Smooth muscle cell (in vitro differentiated cells): ENCODE measurements at regions not wholly inside any gene's neighbourhood (a gene's known extent, or its start where the extent isn't known, plus 50 kb on each side); places are given as distances from the start of the nearest gene placed in this dataset.

Source experiments
- DNase-seq: peaks from one replicate; lab custom pipeline; 2025; ENCODE audit not compliant: unreplicated experiment; lab: John Stamatoyannopoulos, UW
- H2AFZ ChIP-seq: fragments of 200-600 bp; sonication (generic); 2 replicates; pipeline ENCODE4 v1.6.0; 2016; ENCODE audit warnings: antibody characterized with exemption, low read depth, mild to moderate bottlenecking
- H3F3A ChIP-seq: fragments of 200-600 bp; sonication (generic); 2 replicates; pipeline ENCODE4 v1.6.0; 2017; ENCODE audit warnings: antibody characterized with exemption, low read depth
- H3K27ac ChIP-seq: fragments of 200-600 bp; sonication (generic); 2 replicates; pipeline ENCODE4 v1.5.1; 2016; ENCODE audit warnings: low read depth, mild to moderate bottlenecking
- H3K27me3 ChIP-seq: fragments of 200-600 bp; sonication (generic); 2 replicates; pipeline ENCODE4 v1.6.1; 2016; ENCODE audit warnings: low read depth, mild to moderate bottlenecking
- H3K36me3 ChIP-seq: fragments of 200-600 bp; sonication (generic); 2 replicates; pipeline ENCODE4 v1.5.1; 2016; ENCODE audit warnings: low read depth
- H3K4me1 ChIP-seq: fragments of 200-600 bp; sonication (generic); 2 replicates; pipeline ENCODE4 v1.5.1; 2016; ENCODE audit warnings: low read depth
- H3K4me2 ChIP-seq: fragments of 200-600 bp; sonication (generic); 2 replicates; pipeline ENCODE4 v1.6.0; 2016; ENCODE audit warnings: mild to moderate bottlenecking
- H3K4me3 ChIP-seq: fragments of 200-600 bp; sonication (generic); 2 replicates; pipeline ENCODE4 v1.5.1; 2016; ENCODE audit warnings: mild to moderate bottlenecking
- H3K79me2 ChIP-seq: fragments of 200-600 bp; sonication (generic); 2 replicates; pipeline ENCODE4 v1.6.0; 2016; ENCODE audit warnings: low read depth, mild to moderate bottlenecking
- H3K9ac ChIP-seq: fragments of 200-600 bp; sonication (generic); 2 replicates; pipeline ENCODE4 v1.6.0; 2016; ENCODE audit warnings: low read depth
- H3K9me3 ChIP-seq: fragments of 200-600 bp; sonication (generic); replicated peaks from 2 replicates; pipeline ENCODE4 v1.5.1; 2016; ENCODE audit warnings: low read depth
- H4K20me1 ChIP-seq: fragments of 200-600 bp; sonication (generic); 2 replicates; pipeline ENCODE4 v1.6.0; 2016; ENCODE audit warnings: low read depth
- CTCF ChIP-seq: fragments of 200-600 bp; sonication (generic); IDR thresholded peaks from 2 replicates; pipeline ENCODE4 v1.5.1; 2017; ENCODE audit warnings: borderline replicate concordance, mild to moderate bottlenecking, antibody characterized with exemption; ENCODE audit not compliant: insufficient read depth, poor library complexity, severe bottlenecking
- WGBS: methylation state at CpG from one replicate; pipeline ENCODE4 v1.1.7; 2016; ENCODE audit warnings: low lambda C conversion rate; 5-methylcytosine and 5-hydroxymethylcytosine counted together

GRCh38 chr2:20558391-20559150 lies 92.3 kb downstream of the HS1BP3 start:
- Histone ChIP-seq H3K9ac (no peak overlapping the region), H3K4me2 (no peak overlapping the region), H3K27ac (no peak overlapping the region), H3K9me3 (no peaks in the 10 kb centered on the region), H3K79me2 (no peaks in the 10 kb centered on the region), H4K20me1 (no peaks in the 10 kb centered on the region), H3K4me1 (peaks cover 12% of the 10 kb centered on the region), H2AFZ (no peak overlapping the region), H3K4me3 (no peak overlapping the region), H3K36me3 (no peaks in the 10 kb centered on the region), H3K27me3 (no peaks in the 10 kb centered on the region), H3F3A (no peaks in the 10 kb centered on the region)
- no peak for DNase-seq
- no peak for TF ChIP-seq CTCF
- 90% methylated on average over 12 of the region's 12 CpGs for WGBS

- H3K27ac ChIP-seq: no peak overlapping the region
- H3K79me2 ChIP-seq: no peaks in the 10 kb centered on the region
- no peak overlapping the region for H3K4me2 ChIP-seq
- DNase-seq: no peak
- no peaks in the 10 kb centered on the region for H3F3A ChIP-seq
- H2AFZ ChIP-seq: no peak overlapping the region
- no peak for TF ChIP-seq CTCF
- no peaks in the 10 kb centered on the region for H4K20me1 ChIP-seq
- peaks cover 12% of the 10 kb centered on the region for H3K4me1 ChIP-seq
- no peaks in the 10 kb centered on the region for H3K36me3 ChIP-seq
- no peaks in the 10 kb centered on the region for H3K9me3 ChIP-seq
- H3K4me3 ChIP-seq: no peak overlapping the region
- WGBS: 98% methylated on average over 3 of the region's 3 CpGs
- H3K9ac ChIP-seq: no peak overlapping the region
- no peaks in the 10 kb centered on the region for H3K27me3 ChIP-seq
Observed at GRCh38 chr2:20559277-20559676, 91.6 kb downstream of the HS1BP3 start.

- no peaks in the 10 kb centered on the region for H4K20me1 ChIP-seq
- H3K27me3 ChIP-seq: no peaks in the 10 kb centered on the region
- no peaks in the 10 kb centered on the region for H3K36me3 ChIP-seq
- no peak overlapping the region for H3K9ac ChIP-seq
- H3F3A ChIP-seq: no peaks in the 10 kb centered on the region
- no peak for TF ChIP-seq CTCF
- H3K79me2 ChIP-seq: no peaks in the 10 kb centered on the region
- no peak overlapping the region for H2AFZ ChIP-seq
- no peak for DNase-seq
- peaks cover 12% of the 10 kb centered on the region for H3K4me1 ChIP-seq
- H3K4me2 ChIP-seq: no peak overlapping the region
- 100% methylated on average over 1 of the region's 1 CpG for WGBS
- no peak overlapping the region for H3K27ac ChIP-seq
- H3K4me3 ChIP-seq: no peak overlapping the region
- no peaks in the 10 kb centered on the region for H3K9me3 ChIP-seq
Observed at GRCh38 chr2:20560011-20560410, 90.9 kb downstream of the HS1BP3 start.

GRCh38 chr2:20560891-20561636 lies 89.8 kb downstream of the HS1BP3 start:
- no peak for DNase-seq
- peak overlapping the region; percentile 64 for H3K4me2 ChIP-seq
- no peaks in the 10 kb centered on the region for H3K79me2 ChIP-seq
- H3F3A ChIP-seq: no peaks in the 10 kb centered on the region
- no peak overlapping the region for H3K4me3 ChIP-seq
- H3K27ac ChIP-seq: peak overlapping the region; percentile 5
- TF ChIP-seq CTCF: no peak
- H3K4me1 ChIP-seq: peaks cover 12% of the 10 kb centered on the region
- no peaks in the 10 kb centered on the region for H3K9me3 ChIP-seq
- no peaks in the 10 kb centered on the region for H3K27me3 ChIP-seq
- H4K20me1 ChIP-seq: no peaks in the 10 kb centered on the region
- H3K36me3 ChIP-seq: no peaks in the 10 kb centered on the region
- 58% methylated on average over 5 of the region's 5 CpGs for WGBS
- no peak overlapping the region for H2AFZ ChIP-seq
- no peak overlapping the region for H3K9ac ChIP-seq
